ENCODE measurements at regions not wholly inside any gene's neighbourhood (a gene's known extent, or its start where the extent isn't known, plus 50 kb on each side); places are given as distances from the start of the nearest gene placed in this dataset.

DNA sequence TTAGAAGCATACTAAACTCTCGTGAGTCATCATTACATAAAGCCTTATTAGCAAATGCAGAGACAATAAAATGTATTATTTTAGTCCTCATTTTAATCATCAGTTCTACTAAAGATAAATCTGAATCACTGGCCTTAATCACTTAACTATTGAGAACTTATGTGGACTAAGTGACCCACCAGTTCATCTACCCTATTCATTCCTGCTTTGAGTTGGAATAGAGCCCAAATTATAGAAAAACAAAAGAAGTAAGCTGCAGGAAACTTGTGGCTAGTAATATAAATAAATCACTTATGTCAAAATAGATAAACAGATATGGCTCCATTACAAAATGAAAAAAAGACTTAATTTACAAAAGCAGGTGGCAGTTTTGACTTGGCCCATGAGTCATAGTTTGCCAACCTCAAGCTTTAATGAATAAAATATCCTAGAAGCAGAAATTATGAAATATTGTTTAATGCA is 851.8 kb upstream of the CRIM1 start:
- Histone ChIP-seq H3K27ac (ENCODE audit: low read depth in 2 of 2, low read length in 1 of 2) (no peak overlapping the region), H3K9me2 (no peaks in the 10 kb centered on the region), H3F3A (replicated peaks; ENCODE audit: insufficient read depth) (no peaks in the 10 kb centered on the region), H3K79me2 (ENCODE audit: insufficient read depth) (no peaks in the 10 kb centered on the region), H3K9ac (no peak overlapping the region), H3K4me2 (no peak overlapping the region), H3K27me3 (ENCODE audit: insufficient read depth) (no peaks in the 10 kb centered on the region), H3K4me3 (ENCODE audit: low read depth in 2 of 2, low read length in 1 of 2) (no peak overlapping the region), H3K9me3 (no peaks in the 10 kb centered on the region), H3K36me3 (replicated peaks in 1 of 2; ENCODE audit: control insufficient read depth in 1 of 2, insufficient read depth in 2 of 2, low read length in 1 of 2) (no peaks in the 10 kb centered on the region), H4K20me1 (ENCODE audit: insufficient read depth) (no peaks in the 10 kb centered on the region), H2AFZ (ENCODE audit: low read depth) (no peak overlapping the region; the same call in 1 of the 2 replicates), H3K4me1 (ENCODE audit: control insufficient read depth in 1 of 2, insufficient read depth in 2 of 2, low read depth in 1 of 2, low read length in 1 of 2) (no peaks in the 10 kb centered on the region)
- 2% methylated on average over 1 of the region's 1 CpG for WGBS (ENCODE audit: low lambda C conversion rate)
- ChIA-PET CTCF (interaction anchor here (1.4 kb wide), 1 partner anchor 20 kb away, joined by 4 read pairs; no protein-coding TSS in a partner anchor), POLR2A (no interaction called here)
- no peak for DNase-seq
- TF ChIP-seq, protein P1, sequence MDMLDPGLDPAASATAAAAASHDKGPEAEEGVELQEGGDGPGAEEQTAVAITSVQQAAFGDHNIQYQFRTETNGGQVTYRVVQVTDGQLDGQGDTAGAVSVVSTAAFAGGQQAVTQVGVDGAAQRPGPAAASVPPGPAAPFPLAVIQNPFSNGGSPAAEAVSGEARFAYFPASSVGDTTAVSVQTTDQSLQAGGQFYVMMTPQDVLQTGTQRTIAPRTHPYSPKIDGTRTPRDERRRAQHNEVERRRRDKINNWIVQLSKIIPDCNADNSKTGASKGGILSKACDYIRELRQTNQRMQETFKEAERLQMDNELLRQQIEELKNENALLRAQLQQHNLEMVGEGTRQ (IDR thresholded peaks at IDR 0.05; ENCODE audit: borderline replicate concordance, low read depth, low read length), result no peak
- no peak for TF ChIP-seq RAD21 (IDR thresholded peaks at IDR 0.05; ENCODE audit: low read length)
- TF ChIP-seq FOXM1 (IDR thresholded peaks at IDR 0.05; ENCODE audit: low read depth), result no peak
- no peak for TF ChIP-seq SMC3 (IDR thresholded peaks at IDR 0.05; ENCODE audit: low read depth, low read length)
- no peak for TF ChIP-seq ELF1 (IDR thresholded peaks at IDR 0.05)
- TF ChIP-seq, protein P2, sequence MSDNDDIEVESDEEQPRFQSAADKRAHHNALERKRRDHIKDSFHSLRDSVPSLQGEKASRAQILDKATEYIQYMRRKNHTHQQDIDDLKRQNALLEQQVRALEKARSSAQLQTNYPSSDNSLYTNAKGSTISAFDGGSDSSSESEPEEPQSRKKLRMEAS (IDR thresholded peaks at IDR 0.05; ENCODE audit: low read depth), result no peak
- TF ChIP-seq, protein P3, sequence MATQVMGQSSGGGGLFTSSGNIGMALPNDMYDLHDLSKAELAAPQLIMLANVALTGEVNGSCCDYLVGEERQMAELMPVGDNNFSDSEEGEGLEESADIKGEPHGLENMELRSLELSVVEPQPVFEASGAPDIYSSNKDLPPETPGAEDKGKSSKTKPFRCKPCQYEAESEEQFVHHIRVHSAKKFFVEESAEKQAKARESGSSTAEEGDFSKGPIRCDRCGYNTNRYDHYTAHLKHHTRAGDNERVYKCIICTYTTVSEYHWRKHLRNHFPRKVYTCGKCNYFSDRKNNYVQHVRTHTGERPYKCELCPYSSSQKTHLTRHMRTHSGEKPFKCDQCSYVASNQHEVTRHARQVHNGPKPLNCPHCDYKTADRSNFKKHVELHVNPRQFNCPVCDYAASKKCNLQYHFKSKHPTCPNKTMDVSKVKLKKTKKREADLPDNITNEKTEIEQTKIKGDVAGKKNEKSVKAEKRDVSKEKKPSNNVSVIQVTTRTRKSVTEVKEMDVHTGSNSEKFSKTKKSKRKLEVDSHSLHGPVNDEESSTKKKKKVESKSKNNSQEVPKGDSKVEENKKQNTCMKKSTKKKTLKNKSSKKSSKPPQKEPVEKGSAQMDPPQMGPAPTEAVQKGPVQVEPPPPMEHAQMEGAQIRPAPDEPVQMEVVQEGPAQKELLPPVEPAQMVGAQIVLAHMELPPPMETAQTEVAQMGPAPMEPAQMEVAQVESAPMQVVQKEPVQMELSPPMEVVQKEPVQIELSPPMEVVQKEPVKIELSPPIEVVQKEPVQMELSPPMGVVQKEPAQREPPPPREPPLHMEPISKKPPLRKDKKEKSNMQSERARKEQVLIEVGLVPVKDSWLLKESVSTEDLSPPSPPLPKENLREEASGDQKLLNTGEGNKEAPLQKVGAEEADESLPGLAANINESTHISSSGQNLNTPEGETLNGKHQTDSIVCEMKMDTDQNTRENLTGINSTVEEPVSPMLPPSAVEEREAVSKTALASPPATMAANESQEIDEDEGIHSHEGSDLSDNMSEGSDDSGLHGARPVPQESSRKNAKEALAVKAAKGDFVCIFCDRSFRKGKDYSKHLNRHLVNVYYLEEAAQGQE (IDR thresholded peaks at IDR 0.05; ENCODE audit: low read depth, low read length), result no peak
- no peak for TF ChIP-seq MEF2A (IDR thresholded peaks at IDR 0.05; ENCODE audit: borderline replicate concordance, low read depth)
- TF ChIP-seq, protein P4, sequence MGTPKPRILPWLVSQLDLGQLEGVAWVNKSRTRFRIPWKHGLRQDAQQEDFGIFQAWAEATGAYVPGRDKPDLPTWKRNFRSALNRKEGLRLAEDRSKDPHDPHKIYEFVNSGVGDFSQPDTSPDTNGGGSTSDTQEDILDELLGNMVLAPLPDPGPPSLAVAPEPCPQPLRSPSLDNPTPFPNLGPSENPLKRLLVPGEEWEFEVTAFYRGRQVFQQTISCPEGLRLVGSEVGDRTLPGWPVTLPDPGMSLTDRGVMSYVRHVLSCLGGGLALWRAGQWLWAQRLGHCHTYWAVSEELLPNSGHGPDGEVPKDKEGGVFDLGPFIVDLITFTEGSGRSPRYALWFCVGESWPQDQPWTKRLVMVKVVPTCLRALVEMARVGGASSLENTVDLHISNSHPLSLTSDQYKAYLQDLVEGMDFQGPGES (IDR thresholded peaks at IDR 0.05; ENCODE audit: low read depth, low read length), result no peak
- TF ChIP-seq POLR2AphosphoS5 (IDR thresholded peaks at IDR 0.05; ENCODE audit: low read depth, low read length), result no peak
- no peak for TF ChIP-seq RXRA (IDR thresholded peaks at IDR 0.05; ENCODE audit: borderline replicate concordance, low read depth)
- TF ChIP-seq YY1 (IDR thresholded peaks at IDR 0.05; ENCODE audit: low read depth), result no peak
- no peak for TF ChIP-seq FOSL2 (IDR thresholded peaks at IDR 0.05; ENCODE audit: borderline replicate concordance, low read depth)
- TF ChIP-seq, protein P5, sequence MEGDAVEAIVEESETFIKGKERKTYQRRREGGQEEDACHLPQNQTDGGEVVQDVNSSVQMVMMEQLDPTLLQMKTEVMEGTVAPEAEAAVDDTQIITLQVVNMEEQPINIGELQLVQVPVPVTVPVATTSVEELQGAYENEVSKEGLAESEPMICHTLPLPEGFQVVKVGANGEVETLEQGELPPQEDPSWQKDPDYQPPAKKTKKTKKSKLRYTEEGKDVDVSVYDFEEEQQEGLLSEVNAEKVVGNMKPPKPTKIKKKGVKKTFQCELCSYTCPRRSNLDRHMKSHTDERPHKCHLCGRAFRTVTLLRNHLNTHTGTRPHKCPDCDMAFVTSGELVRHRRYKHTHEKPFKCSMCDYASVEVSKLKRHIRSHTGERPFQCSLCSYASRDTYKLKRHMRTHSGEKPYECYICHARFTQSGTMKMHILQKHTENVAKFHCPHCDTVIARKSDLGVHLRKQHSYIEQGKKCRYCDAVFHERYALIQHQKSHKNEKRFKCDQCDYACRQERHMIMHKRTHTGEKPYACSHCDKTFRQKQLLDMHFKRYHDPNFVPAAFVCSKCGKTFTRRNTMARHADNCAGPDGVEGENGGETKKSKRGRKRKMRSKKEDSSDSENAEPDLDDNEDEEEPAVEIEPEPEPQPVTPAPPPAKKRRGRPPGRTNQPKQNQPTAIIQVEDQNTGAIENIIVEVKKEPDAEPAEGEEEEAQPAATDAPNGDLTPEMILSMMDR (IDR thresholded peaks at IDR 0.05), result no peak
- no peak for TF ChIP-seq SIN3A (IDR thresholded peaks at IDR 0.05; ENCODE audit: borderline replicate concordance, low read depth, low read length)
- TF ChIP-seq, protein P6, sequence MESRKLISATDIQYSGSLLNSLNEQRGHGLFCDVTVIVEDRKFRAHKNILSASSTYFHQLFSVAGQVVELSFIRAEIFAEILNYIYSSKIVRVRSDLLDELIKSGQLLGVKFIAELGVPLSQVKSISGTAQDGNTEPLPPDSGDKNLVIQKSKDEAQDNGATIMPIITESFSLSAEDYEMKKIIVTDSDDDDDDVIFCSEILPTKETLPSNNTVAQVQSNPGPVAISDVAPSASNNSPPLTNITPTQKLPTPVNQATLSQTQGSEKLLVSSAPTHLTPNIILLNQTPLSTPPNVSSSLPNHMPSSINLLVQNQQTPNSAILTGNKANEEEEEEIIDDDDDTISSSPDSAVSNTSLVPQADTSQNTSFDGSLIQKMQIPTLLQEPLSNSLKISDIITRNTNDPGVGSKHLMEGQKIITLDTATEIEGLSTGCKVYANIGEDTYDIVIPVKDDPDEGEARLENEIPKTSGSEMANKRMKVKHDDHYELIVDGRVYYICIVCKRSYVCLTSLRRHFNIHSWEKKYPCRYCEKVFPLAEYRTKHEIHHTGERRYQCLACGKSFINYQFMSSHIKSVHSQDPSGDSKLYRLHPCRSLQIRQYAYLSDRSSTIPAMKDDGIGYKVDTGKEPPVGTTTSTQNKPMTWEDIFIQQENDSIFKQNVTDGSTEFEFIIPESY (IDR thresholded peaks at IDR 0.05; ENCODE audit: borderline replicate concordance, low read depth), result no peak

All from SK-N-SH (cell line).